WERI-Rb-1 (cell line): ENCODE measurements at regions not wholly inside any gene's neighbourhood (a gene's known extent, or its start where the extent isn't known, plus 50 kb on each side); places are given as distances from the start of the nearest gene placed in this dataset.

Experiments used
- DNase-seq: peaks from one replicate; pipeline ENCODE4 v3.0.0-alpha.2; 2020
- H3K27ac ChIP-seq: fragments of 250-450 bp; sonication (Bioruptor Pico); 2 replicates; pipeline ENCODE4 v1.5.1; 2020; ENCODE audit warnings: mild to moderate bottlenecking, moderate library complexity
- H3K27me3 ChIP-seq: fragments of 250-450 bp; sonication (Bioruptor Pico); 2 replicates; pipeline ENCODE4 v1.5.1; 2021; ENCODE audit warnings: mild to moderate bottlenecking, low read depth, moderate library complexity; ENCODE audit not compliant: insufficient read depth, severe bottlenecking
- H3K36me3 ChIP-seq: fragments of 250-450 bp; sonication (Bioruptor Pico); 2 replicates; pipeline ENCODE4 v1.5.1; 2020; ENCODE audit warnings: mild to moderate bottlenecking, moderate library complexity
- H3K4me3 ChIP-seq: 2 replicates; pipeline ENCODE4 v1.5.1; 2011; ENCODE audit warnings: low read depth, mild to moderate bottlenecking, control low read depth, low read length
- H3K9me3 ChIP-seq: fragments of 250-450 bp; sonication (Bioruptor Pico); 2 replicates; pipeline ENCODE4 v1.5.1; 2021; ENCODE audit warnings: mild to moderate bottlenecking, moderate library complexity; ENCODE audit not compliant: severe bottlenecking
- CTCF ChIP-seq: IDR thresholded peaks from 2 replicates; pipeline ENCODE4 v1.5.1; 2011; ENCODE audit warnings: low read depth, mild to moderate bottlenecking, control low read depth, inconsistent platforms, low read length

GRCh38 chr3:163946785-163947184 lies 1131.5 kb downstream of the SI start:
- TF ChIP-seq CTCF: no peak
- H3K9me3 ChIP-seq: no peaks in the 10 kb centered on the region
- H3K27me3 ChIP-seq: no peaks in the 10 kb centered on the region
- no peak overlapping the region for H3K27ac ChIP-seq
- no peak overlapping the region for H3K4me3 ChIP-seq
- DNase-seq: no peak
- no peaks in the 10 kb centered on the region for H3K36me3 ChIP-seq

- TF ChIP-seq CTCF: no peak
These were observed 1134.6 kb downstream of the SI start for GRCh38 chr3:163943664-163944063.

GRCh38 chr3:163939926-163940325 lies 1138.4 kb downstream of the SI start:
- Histone ChIP-seq H3K27me3 (no peaks in the 10 kb centered on the region), H3K36me3 (no peaks in the 10 kb centered on the region), H3K9me3 (no peaks in the 10 kb centered on the region), H3K4me3 (no peak overlapping the region), H3K27ac (no peak overlapping the region)
- TF ChIP-seq CTCF: no peak
- DNase-seq: no peak

More at GRCh38 chr3:163943664-163944063, 1134.6 kb downstream of the SI start:
- Histone ChIP-seq H3K9me3 (no peaks in the 10 kb centered on the region), H3K36me3 (no peaks in the 10 kb centered on the region), H3K27me3 (no peaks in the 10 kb centered on the region), H3K4me3 (no peak overlapping the region), H3K27ac (no peak overlapping the region)
- DNase-seq: no peak

DNA sequence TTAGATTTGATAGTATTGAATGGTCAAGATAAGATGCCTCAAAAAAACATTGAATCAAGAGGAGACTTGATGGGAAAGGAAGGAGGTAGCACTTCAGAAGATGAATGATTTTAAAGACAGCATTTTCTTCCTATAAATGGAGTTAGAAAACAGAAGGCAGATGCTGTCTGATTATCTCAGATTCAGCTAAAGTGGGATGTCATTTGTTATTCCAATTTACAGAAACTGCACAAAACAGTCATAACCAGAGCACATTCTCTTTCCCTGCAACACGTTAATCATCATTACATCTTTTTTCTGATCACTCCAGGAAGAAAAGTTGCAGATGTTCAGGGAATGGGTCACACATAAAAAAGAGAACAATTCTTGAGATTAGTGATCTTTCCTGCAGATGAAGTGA lies 1141.8 kb downstream of the SI start:
- TF ChIP-seq CTCF: no peak

DNA sequence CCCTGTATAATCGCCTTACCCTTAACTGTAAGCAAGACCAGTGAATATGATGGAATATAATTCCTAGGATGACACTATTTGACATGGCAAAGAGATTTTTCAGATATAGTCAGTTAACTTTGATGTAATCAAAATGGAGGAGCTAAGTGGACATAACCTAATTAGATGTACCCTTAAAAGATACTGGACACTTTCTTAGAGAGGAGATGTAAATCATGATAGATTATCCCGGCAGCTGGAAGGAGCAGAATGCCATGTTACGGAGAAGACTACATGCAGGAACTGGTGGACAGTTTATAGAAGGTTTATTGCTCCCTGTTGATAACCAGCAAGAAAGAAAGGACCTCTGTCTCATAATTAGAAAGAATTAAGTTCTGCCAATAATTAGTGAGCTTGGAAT lies 1142.9 kb downstream of the SI start:
- TF ChIP-seq CTCF: no peak
- no peak for DNase-seq
- H3K27me3 ChIP-seq: no peaks in the 10 kb centered on the region
- H3K4me3 ChIP-seq: no peak overlapping the region
- no peaks in the 10 kb centered on the region for H3K36me3 ChIP-seq
- no peak overlapping the region for H3K27ac ChIP-seq
- H3K9me3 ChIP-seq: no peaks in the 10 kb centered on the region

More for the DNA sequence above, 1141.8 kb downstream of the SI start:
- Histone ChIP-seq H3K27ac (no peak overlapping the region), H3K27me3 (no peaks in the 10 kb centered on the region), H3K4me3 (no peak overlapping the region), H3K9me3 (no peaks in the 10 kb centered on the region), H3K36me3 (no peaks in the 10 kb centered on the region)
- no peak for DNase-seq

- no peak overlapping the region for H3K27ac ChIP-seq
These were observed 1149.1 kb downstream of the SI start for GRCh38 chr3:163929069-163929652.

More at GRCh38 chr3:163929069-163929652, 1149.1 kb downstream of the SI start:
- no peaks in the 10 kb centered on the region for H3K27me3 ChIP-seq
- H3K36me3 ChIP-seq: no peaks in the 10 kb centered on the region
- DNase-seq: no peak
- no peak overlapping the region for H3K4me3 ChIP-seq
- no peak for TF ChIP-seq CTCF
- no peaks in the 10 kb centered on the region for H3K9me3 ChIP-seq
